Ascending aorta (tissue), 2 donors: ENCODE measurements at regions not wholly inside any gene's neighbourhood (a gene's known extent, or its start where the extent isn't known, plus 50 kb on each side); places are given as distances from the start of the nearest gene placed in this dataset.
A peak's percentile ranks its signal among the peaks of the same experiment; 100 is the strongest.

Source experiments
- DNase-seq, 2 donors: peaks; one replicate each; pipeline ENCODE4 v3.0.0-alpha.2; 2019; ENCODE audit warnings: low spot score in 2 of 2
- H3K27ac ChIP-seq, 2 donors: fragments of 200-600 bp; sonication (generic); one replicate each; pipeline ENCODE4 v1.5.1; 2016 to 2017; ENCODE audit warnings: mild to moderate bottlenecking in 1 of 2
- H3K27me3 ChIP-seq: fragments of 200-600 bp; sonication (generic); one replicate; pipeline ENCODE4 v1.5.1; 2017
- H3K36me3 ChIP-seq, 2 donors: fragments of 200-600 bp; sonication (generic); one replicate each; pipeline ENCODE4 v1.5.1; 2016
- H3K4me1 ChIP-seq, 2 donors: fragments of 200-600 bp; sonication (generic); one replicate each; pipeline ENCODE4 v1.5.1; 2016 to 2017; ENCODE audit warnings: mild to moderate bottlenecking in 1 of 2
- H3K4me3 ChIP-seq, 2 donors: fragments of 200-600 bp; sonication (generic); one replicate each; pipeline ENCODE4 v1.5.1; 2016 to 2017; ENCODE audit warnings: mild to moderate bottlenecking in 1 of 2
- H3K9me3 ChIP-seq, 2 donors: fragments of 200-600 bp; sonication (generic); one replicate each; pipeline ENCODE4 v1.5.1; 2016
- intact Hi-C: fragments of 100-400 bp; cut with DNase I; formaldehyde crosslinking; loops from one replicate; pipeline ENCODE4 v1.15.1; 2023
- TF ChIP-seq, protein P1 (sequence below), 3 experiments: fragments of 200-600 bp in 2 of 3; fragments of 450-650 bp in 1 of 3; sonication (generic) in 2 of 3; IDR thresholded peaks; one replicate each; pipeline ENCODE4 v1.5.1; 2016 to 2019; ENCODE audit warnings: antibody characterized with exemption in 3 of 3, mild to moderate bottlenecking in 1 of 3, moderate library complexity in 1 of 3

DNA sequence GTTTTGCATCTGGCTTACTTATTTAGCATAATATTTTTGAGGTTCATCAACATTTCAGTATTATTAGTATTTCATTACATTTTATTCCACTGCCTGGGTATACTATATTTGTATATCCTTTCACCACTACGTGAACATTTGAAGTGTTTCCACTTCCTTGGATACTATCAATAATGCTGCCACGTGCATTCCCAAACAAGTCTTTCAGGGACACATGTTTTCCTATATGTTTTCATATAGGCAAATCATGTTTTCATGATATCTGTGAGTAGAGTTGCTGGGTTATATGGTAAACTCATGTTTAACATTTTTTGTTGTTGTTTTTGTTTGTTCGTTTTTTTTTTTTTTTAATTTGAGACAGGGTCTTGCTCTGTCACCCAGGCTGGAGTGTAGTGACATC lies 380.1 kb downstream of the OMA1 start:
- Histone ChIP-seq H3K36me3 (no peaks in the 10 kb centered on the region), H3K4me3 (no peak overlapping the region), H3K9me3 (no peaks in the 10 kb centered on the region), H3K4me1 (no peaks in the 10 kb centered on the region), H3K27ac (no peak overlapping the region), H3K27me3 (no peaks in the 10 kb centered on the region)
- intact Hi-C loops: loop anchor here (10.0 kb wide), 1 partner anchor 1332 kb away; no protein-coding TSS in a partner anchor
- TF ChIP-seq, protein P1, sequence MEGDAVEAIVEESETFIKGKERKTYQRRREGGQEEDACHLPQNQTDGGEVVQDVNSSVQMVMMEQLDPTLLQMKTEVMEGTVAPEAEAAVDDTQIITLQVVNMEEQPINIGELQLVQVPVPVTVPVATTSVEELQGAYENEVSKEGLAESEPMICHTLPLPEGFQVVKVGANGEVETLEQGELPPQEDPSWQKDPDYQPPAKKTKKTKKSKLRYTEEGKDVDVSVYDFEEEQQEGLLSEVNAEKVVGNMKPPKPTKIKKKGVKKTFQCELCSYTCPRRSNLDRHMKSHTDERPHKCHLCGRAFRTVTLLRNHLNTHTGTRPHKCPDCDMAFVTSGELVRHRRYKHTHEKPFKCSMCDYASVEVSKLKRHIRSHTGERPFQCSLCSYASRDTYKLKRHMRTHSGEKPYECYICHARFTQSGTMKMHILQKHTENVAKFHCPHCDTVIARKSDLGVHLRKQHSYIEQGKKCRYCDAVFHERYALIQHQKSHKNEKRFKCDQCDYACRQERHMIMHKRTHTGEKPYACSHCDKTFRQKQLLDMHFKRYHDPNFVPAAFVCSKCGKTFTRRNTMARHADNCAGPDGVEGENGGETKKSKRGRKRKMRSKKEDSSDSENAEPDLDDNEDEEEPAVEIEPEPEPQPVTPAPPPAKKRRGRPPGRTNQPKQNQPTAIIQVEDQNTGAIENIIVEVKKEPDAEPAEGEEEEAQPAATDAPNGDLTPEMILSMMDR (IDR thresholded peaks at IDR 0.05): no peak
- DNase-seq: no peak

DNA sequence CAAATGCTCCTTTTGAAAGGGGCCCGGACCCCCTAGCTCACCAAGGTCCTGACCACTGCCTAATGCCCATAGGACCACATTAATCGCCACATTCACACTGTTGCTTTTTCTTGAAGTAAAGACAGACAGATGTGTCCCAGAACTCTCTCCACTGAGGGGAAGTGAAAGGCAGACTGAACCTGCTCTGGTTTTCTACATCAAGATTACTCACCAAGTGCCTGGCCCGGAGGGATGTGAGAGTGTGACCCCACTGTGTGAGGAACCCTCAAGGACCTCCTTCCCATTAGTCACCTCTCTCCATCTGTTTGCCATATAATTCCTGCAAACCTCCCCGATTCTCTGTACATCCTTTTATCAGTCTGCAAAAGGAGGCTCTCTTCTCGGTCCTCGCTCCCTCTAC lies 381.5 kb downstream of the OMA1 start:
- H3K4me3 ChIP-seq: no peak overlapping the region
- intact Hi-C loops: loop anchor here (10.0 kb wide), 1 partner anchor 1330 kb away; no protein-coding TSS in a partner anchor
- no peaks in the 10 kb centered on the region for H3K9me3 ChIP-seq
- no peaks in the 10 kb centered on the region for H3K27me3 ChIP-seq
- TF ChIP-seq, protein P1 (IDR thresholded peaks at IDR 0.05): no peak
- DNase-seq: no peak
- H3K4me1 ChIP-seq: no peaks in the 10 kb centered on the region
- no peaks in the 10 kb centered on the region for H3K36me3 ChIP-seq
- H3K27ac ChIP-seq: no peak overlapping the region

DNA sequence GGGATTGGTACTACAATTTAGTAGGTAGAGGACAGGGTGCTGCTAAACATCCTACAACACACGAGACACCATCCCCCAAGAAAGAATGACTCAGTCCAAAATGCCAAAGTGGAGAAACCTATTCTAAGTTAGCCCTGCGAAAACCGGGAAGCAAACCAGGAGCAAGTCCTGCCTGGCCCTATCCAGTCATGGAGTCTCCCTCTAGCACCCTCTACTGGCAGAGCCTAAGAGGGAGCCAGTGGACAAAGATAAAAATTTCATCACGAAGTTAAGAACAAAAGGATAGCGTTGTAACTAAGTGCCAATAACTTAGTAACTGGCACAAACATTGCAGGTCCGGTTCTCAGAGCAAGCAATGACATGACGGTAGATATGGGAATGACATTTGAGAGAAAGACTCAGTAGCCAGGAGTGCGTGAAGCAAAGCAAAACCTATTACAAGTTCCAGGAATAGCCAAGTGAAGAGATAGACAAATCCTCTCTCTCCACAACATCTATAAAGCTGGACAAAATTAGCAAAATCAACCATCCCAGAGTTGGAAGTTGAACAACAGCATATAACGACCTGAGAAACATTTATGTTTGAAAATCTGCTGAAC lies 383.5 kb downstream of the OMA1 start:
- intact Hi-C loops: loop anchor here (10.0 kb wide), 1 partner anchor 1328 kb away; no protein-coding TSS in a partner anchor
- H3K27me3 ChIP-seq: no peaks in the 10 kb centered on the region
- no peaks in the 10 kb centered on the region for H3K4me1 ChIP-seq
- H3K27ac ChIP-seq: no peak overlapping the region
- H3K36me3 ChIP-seq: no peaks in the 10 kb centered on the region
- H3K4me3 ChIP-seq: no peak overlapping the region
- no peaks in the 10 kb centered on the region for H3K9me3 ChIP-seq
- DNase-seq: no peak
- TF ChIP-seq, protein P1 (IDR thresholded peaks at IDR 0.05): peak; percentile 23 to 64 (median 51)

DNA sequence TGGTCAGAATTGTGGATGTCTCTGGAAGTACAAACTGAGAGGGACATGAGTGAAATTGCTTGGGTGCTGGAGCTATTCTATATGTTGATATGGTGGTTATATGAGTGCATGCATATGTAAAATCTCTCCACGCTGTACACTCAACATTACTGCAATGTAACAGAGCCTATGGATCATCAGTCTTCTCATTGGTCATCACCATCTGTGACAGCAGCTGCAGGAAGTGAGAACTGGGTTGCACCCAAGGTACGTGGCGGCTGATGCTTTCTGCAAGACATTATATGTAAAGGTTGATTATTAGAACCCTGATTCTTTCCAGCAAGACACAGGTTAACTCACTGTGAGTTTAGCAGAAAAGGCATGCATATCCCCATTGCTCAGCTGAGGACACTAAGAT lies 387.1 kb downstream of the OMA1 start:
- intact Hi-C loops: no loop called here

DNA sequence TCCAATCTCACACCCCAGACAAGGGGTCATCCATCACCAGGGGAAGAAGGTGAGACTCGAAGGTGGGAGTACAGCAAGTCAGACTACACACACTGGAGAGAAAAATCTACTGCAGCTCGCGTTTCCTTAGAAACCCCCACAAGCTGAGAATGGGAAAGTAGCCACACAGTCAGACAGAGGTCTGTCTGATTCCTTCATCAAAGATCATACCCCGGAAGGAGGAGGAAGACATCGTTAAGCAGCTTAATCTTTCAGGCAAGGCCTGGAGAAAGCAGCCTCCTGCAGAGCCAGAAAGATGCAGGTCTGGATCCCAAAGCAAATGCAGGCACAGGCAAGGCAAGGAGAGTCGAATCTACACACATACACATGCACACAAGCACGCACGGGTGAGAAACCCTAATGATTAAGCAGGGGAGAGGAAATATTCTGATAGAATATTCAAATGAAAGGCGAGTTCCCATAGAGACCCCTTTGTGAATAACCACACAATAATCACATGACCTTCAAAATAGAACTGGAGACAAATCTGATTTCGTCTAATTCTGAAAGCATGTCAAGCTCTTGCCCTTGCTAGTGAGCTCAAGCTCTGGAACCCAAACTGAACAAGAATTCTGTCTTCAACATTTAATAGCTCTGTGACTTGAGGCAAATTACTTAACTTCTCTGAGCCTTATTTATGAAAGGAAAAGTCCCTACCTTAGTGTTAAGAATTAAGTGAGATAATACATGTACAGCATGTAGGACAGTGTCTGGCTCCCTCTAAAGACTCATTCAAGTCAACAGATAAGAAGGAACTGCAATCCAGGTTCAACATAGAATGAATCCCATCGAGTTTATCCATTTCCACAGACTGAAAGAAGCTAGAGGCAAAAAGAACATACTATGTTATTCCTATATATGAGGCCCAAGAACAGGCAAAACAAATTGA lies 387.8 kb downstream of the OMA1 start:
- H3K36me3 ChIP-seq: no peaks in the 10 kb centered on the region
- intact Hi-C loops: no loop called here
- DNase-seq: no peak
- H3K4me1 ChIP-seq: no peaks in the 10 kb centered on the region
- TF ChIP-seq, protein P1 (IDR thresholded peaks at IDR 0.05): no peak
- H3K4me3 ChIP-seq: no peak overlapping the region
- no peaks in the 10 kb centered on the region for H3K27me3 ChIP-seq
- no peaks in the 10 kb centered on the region for H3K9me3 ChIP-seq
- H3K27ac ChIP-seq: no peak overlapping the region

More for the DNA sequence above, 387.1 kb downstream of the OMA1 start:
- H3K4me3 ChIP-seq: no peak overlapping the region
- no peak for DNase-seq
- no peaks in the 10 kb centered on the region for H3K36me3 ChIP-seq
- no peak overlapping the region for H3K27ac ChIP-seq
- no peaks in the 10 kb centered on the region for H3K9me3 ChIP-seq
- H3K27me3 ChIP-seq: no peaks in the 10 kb centered on the region
- no peaks in the 10 kb centered on the region for H3K4me1 ChIP-seq
- TF ChIP-seq, protein P1 (IDR thresholded peaks at IDR 0.05): no peak
